Neural progenitor cell (in vitro differentiated cells): ENCODE measurements at regions not wholly inside any gene's neighbourhood (a gene's known extent, or its start where the extent isn't known, plus 50 kb on each side); places are given as distances from the start of the nearest gene placed in this dataset.

Experiments
- CTCF ChIP-seq: fragments of 200-600 bp; sonication (generic); IDR thresholded peaks from 2 replicates; pipeline ENCODE4 v1.5.1; 2017; ENCODE audit warnings: antibody characterized with exemption, mild to moderate bottlenecking
- EZH2 ChIP-seq: fragments of 200-600 bp; sonication (generic); IDR thresholded peaks from 2 replicates; pipeline ENCODE4 v1.6.1; 2017; ENCODE audit warnings: antibody characterized with exemption, mild to moderate bottlenecking, moderate library complexity
- EZH2phosphoT487 ChIP-seq: fragments of 200-600 bp; sonication (generic); IDR thresholded peaks from 2 replicates; pipeline ENCODE4 v1.6.1; 2017; ENCODE audit warnings: antibody characterized with exemption

- TF ChIP-seq CTCF = no peak
- TF ChIP-seq EZH2 = no peak
- no peak for TF ChIP-seq EZH2phosphoT487
These were observed 249.6 kb upstream of the ACVR2A start for GRCh38 chr2:147595200-147595599.
